GM19043 (cell line): ENCODE measurements at regions not wholly inside any gene's neighbourhood (a gene's known extent, or its start where the extent isn't known, plus 50 kb on each side); places are given as distances from the start of the nearest gene placed in this dataset.

ENCODE experiments used
- ATAC-seq: cut with Tn5 transposase; IDR thresholded peaks from one replicate; pipeline ENCODE4 v1.9.1; 2021; ENCODE audit warnings: low read depth; ENCODE audit not compliant: unreplicated experiment

- ATAC-seq: no peak
Measured at GRCh38 chr4:11133868-11134267, 294.8 kb downstream of the HS3ST1 start.

GRCh38 chr4:11132478-11132877, 296.2 kb downstream of the HS3ST1 start:
- no peak for ATAC-seq

- no peak for ATAC-seq
Measured at GRCh38 chr4:11131491-11131890, 297.2 kb downstream of the HS3ST1 start.

GRCh38 chr4:11130195-11130970, 298.3 kb downstream of the HS3ST1 start:
- ATAC-seq: no peak

GRCh38 chr4:11120435-11120834, 308.3 kb downstream of the HS3ST1 start:
- no peak for ATAC-seq

GRCh38 chr4:11119474-11119873, 309.2 kb downstream of the HS3ST1 start:
- no peak for ATAC-seq

GRCh38 chr4:11118513-11118912, 310.2 kb downstream of the HS3ST1 start:
- no peak for ATAC-seq

- no peak for ATAC-seq
Measured at GRCh38 chr4:11116940-11117339, 311.8 kb downstream of the HS3ST1 start.

- ATAC-seq: no peak
Measured at GRCh38 chr4:11111876-11112275, 316.8 kb downstream of the HS3ST1 start.

- ATAC-seq: no peak
Measured at GRCh38 chr4:11111370-11111769, 317.3 kb downstream of the HS3ST1 start.

- no peak for ATAC-seq
Measured at GRCh38 chr4:11106759-11107158, 321.9 kb downstream of the HS3ST1 start.

- ATAC-seq: no peak
Measured at GRCh38 chr4:11106190-11106589, 322.5 kb downstream of the HS3ST1 start.

- ATAC-seq: no peak
Measured at GRCh38 chr4:11105715-11106114, 323.0 kb downstream of the HS3ST1 start.

- no peak for ATAC-seq
Measured at GRCh38 chr4:11098461-11098860, 330.2 kb downstream of the HS3ST1 start.

GRCh38 chr4:11097725-11098124, 331.0 kb downstream of the HS3ST1 start:
- ATAC-seq: no peak

GRCh38 chr4:11081006-11081405, 347.7 kb downstream of the HS3ST1 start:
- ATAC-seq: no peak

- ATAC-seq: no peak
Measured at GRCh38 chr4:11079171-11079570, 349.5 kb downstream of the HS3ST1 start.

- no peak for ATAC-seq
Measured at GRCh38 chr4:11074581-11075241, 354.0 kb downstream of the HS3ST1 start.

- no peak for ATAC-seq
Measured at GRCh38 chr4:11073621-11074051, 355.1 kb downstream of the HS3ST1 start.

GRCh38 chr4:11072999-11073398, 355.7 kb downstream of the HS3ST1 start:
- no peak for ATAC-seq

GRCh38 chr4:11072463-11072862, 356.2 kb downstream of the HS3ST1 start:
- no peak for ATAC-seq

GRCh38 chr4:11070813-11071212, 357.9 kb downstream of the HS3ST1 start:
- ATAC-seq: no peak
